Stimulated activated CD4-positive, alpha-beta T cell treated with anti-CD3 and anti-CD28 coated beads, Interleukin-2, amount 100 ng/mL, for 48 hours (primary cell): ENCODE measurements at regions not wholly inside any gene's neighbourhood (a gene's known extent, or its start where the extent isn't known, plus 50 kb on each side); places are given as distances from the start of the nearest gene placed in this dataset.
"Not testable (repeated sequence)": the region's sequence is repeated elsewhere in the genome, so short reads cannot be mapped to it uniquely, and the experiment has no call there.

Source experiments
- DNase-seq, 2 donors: peaks; one replicate each; pipeline ENCODE4 v3.0.0-alpha.2; 2020

GRCh38 chr6:56904068-56904467 is 50.8 kb upstream of the BEND6 start:
- no peak for DNase-seq

GRCh38 chr6:56902641-56903464 is 52.1 kb upstream of the BEND6 start:
- DNase-seq: no peak

DNA sequence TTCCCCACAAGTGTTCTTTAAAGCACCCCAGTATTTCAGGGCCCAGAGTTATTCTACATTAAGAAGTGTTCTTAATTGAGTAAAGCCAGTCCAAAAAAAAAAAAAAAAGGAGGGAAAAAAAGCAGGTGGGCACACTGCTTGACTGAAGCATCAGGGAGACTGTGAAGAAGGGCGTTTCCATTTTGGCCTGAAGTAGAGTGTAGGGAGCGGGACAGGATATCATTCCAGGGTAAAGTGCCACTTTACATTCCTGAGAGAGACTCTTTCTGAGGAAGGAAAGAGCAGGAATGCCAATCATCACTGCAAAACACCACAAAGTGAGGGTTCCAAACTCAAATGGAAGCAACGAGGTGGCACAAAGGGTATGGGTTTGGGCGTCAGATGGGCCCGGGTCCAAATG is 54.1 kb upstream of the BEND6 start:
- DNase-seq: no peak

- no peak for DNase-seq
Measured at GRCh38 chr6:56899753-56900152, 55.2 kb upstream of the BEND6 start.

- DNase-seq: no peak
Measured at GRCh38 chr6:56899311-56899710, 55.6 kb upstream of the BEND6 start.

DNA sequence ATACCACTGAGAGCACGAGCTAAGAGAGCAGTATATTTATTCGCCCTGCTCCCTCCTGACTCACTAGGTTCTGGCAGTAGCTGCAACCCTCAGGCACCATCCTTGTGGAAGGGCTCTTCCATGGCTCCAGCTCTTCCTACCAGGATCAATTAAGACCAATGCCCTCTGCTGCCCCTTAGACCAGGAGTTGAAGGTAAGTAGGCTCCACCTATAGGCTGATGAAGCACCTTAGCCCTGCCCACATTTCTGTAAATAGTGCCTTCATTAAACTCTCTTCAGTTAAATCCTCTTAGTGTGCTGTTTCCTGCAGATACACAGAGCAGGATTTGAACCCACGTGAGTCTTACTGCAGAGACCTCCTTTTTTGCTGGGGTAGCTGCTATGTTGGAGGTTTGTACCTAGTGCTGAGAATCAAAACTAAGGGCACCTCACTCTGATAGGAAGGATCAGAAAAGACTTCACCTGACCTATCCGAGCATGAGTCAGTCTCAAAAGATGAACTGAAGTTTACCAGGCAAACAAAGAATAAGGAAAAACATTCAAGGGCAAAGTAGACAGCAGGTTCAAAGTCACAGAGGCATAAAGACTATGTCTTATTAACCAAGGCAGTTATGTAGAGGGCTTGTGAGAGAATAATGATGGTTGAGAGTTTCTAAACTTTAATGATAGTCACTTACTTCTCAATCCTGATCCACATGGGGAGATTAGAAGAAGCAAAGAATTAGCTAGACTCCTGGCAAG is 56.9 kb upstream of the BEND6 start:
- no peak for DNase-seq

DNA sequence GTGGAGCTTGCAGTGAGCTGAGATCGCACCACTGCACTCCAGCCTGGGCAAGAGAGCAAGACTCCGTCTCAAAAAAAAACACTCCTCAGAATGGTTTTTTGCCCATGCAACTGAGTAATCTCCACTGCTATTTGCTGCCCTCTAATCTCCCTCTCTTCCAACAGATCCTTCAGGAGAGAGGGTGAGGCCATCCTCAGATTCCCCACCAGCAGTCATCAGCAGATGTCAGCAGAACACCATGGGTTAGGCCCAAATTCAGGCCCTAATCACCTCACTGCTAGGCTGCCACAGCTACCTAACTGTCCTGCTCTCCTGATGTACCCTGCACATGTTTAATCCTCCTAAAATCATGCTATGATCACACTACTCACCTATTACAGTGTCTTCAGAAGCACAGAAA is 63.2 kb upstream of the BEND6 start:
- no peak for DNase-seq

DNA sequence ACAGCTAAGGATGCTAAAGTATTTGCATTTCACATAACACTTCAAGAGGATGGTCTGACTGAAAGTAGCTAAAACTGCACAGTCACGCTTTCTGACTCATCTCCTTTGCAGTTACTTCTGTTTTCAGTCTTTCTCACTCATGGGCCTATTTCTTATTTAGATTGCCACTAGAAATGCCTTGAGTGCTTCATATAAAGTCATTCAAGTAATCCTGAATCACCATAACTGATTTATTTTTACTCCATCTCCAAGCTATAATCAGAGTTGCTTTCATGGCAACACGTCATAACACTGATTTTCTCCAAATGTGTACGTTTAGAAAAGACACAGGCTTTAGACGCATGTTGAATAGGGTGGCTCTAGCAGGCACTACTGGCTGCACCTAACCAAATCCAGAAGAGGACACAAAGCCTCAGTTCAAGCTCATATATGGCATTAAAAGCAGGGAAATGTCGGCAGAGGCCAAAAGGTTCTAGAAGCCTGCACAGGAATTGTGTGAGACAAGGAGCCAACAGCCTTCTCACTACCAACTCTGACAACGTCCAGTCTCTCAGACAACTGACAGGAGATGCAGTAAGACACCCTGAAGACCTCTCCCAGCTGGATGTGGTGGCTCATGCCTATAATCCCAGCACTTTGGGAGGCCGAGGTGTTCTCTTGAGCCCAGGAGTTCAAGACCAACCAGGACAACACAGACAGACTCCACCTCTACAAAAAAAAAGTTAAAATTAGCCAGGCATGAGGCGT is 64.1 kb upstream of the BEND6 start:
- no peak for DNase-seq

GRCh38 chr6:56890066-56890465 is 64.8 kb upstream of the BEND6 start:
- no peak for DNase-seq

DNA sequence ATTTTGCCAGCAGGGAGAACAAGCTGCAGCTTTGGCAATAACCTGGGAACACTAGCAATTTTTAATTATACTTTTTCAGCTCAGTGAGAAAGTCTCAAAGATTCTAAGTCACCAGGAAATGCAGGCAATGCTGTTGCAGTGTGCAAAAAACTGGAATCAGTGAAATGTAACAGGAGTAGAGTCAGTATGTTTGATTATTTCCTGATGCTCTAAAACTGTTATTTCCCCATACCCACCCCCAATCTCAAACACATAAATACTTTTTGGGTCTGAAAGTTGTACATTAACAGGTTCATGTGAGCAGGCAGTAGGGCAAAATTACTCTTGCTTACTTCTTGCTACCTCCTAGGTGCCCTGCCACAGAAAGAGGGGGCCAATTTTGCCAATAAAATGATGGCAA is 65.4 kb upstream of the BEND6 start:
- no peak for DNase-seq

GRCh38 chr6:56888687-56889086 is 66.2 kb upstream of the BEND6 start:
- DNase-seq: no peak

DNA sequence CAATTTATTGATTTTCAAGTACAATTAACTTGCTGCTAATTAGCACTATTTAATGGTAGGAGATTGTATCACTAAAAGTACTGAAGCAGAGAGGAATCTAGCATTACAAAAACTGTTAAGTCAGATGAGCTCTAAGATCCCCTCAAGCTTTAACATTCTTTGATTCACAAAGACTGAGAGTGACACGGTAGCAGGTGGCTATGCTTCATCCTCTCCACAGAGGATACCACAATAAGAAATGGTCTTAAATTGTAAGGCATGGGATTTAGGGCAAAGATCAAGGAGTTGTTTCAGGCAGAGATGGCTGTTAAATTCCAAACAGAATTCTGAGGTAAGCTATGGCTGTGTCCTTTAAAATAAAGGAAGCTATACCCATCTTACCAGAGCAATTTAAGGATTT is 67.8 kb upstream of the BEND6 start:
- DNase-seq: no peak

GRCh38 chr6:56877922-56878321 is 77.0 kb upstream of the BEND6 start:
- no peak for DNase-seq

GRCh38 chr6:56875961-56876360 is 78.9 kb upstream of the BEND6 start:
- DNase-seq: no peak

DNA sequence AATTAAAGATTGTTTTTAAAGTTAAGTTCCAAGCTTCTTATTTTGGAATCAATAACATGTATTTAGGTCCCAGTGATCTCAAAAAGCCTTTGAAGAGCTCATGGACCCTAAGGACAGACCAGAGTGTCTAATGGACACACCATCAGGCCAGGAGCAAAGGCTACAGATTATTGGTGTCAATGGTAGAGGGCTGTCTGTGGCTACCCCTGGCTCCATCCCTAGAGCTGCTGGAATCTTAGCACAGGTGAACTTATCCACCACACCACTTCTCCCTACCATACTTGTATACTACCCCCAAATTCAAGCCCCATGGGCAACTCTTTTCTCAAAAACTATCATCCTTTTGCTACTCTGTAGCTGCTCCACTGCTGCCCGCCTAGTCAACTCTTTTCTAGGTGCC is 79.4 kb upstream of the BEND6 start:
- no peak for DNase-seq

- no peak for DNase-seq
Measured at GRCh38 chr6:56874328-56874727, 80.6 kb upstream of the BEND6 start.

GRCh38 chr6:56870053-56870452 is 84.9 kb upstream of the BEND6 start:
- not testable (repeated sequence) for DNase-seq

DNA sequence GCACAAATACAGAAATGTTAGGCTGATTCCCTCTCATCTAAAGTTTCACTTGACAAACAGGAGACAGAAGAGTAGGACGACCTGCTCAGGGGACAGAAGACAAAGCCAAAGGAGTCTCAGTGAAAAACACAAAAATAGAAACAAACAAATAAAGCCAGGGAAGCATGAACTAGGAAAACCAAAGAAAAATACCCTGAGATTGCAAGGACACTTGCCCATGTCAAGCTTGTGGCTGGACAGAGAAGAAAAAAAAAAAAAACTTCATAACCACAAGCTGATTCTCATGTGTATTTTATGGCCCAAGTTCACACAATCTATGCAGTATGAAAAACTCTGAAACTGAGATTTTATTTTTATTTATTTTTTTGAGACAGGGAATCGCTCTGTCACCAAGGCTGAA is 85.6 kb upstream of the BEND6 start:
- no peak for DNase-seq

GRCh38 chr6:56868687-56869086 is 86.2 kb upstream of the BEND6 start:
- no peak for DNase-seq

DNA sequence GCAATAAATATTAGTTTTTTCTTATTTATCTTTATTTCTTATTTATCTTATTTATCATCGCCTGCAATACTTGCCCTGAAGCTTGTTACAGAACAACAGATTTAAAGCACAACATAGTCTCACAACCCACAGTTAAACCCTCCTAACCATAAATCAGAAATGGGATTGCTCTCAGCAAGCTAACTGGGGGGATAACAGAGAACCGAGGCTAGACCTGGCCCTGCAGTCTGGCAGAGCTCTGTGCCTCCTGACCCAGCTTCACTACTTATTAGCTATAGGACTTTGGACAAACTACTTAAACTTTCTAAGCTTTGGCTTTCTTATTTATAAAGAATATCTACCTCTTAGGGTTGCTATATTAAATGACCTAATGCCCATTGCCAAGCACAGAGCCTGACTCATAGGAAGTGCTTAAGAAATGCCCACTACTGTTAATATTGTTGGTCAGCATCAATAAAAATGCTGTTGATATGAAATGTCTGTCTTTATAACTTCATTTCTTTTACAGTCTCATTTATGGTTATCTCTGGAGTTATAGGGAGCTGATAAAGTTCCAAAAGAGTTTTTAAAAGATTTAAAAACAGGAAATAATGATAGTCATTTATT is 87.9 kb upstream of the BEND6 start:
- no peak for DNase-seq

GRCh38 chr6:56865081-56865875 is 89.6 kb upstream of the BEND6 start:
- no peak for DNase-seq

GRCh38 chr6:56864171-56864616 is 90.7 kb upstream of the BEND6 start:
- DNase-seq: no peak
